Loucy (cell line): ENCODE measurements at regions not wholly inside any gene's neighbourhood (a gene's known extent, or its start where the extent isn't known, plus 50 kb on each side); places are given as distances from the start of the nearest gene placed in this dataset.

Source experiments
- H2AFZ ChIP-seq: fragments of 200-600 bp; sonication (generic); 2 replicates; pipeline ENCODE4 v1.6.0; 2016; ENCODE audit warnings: antibody characterized with exemption, mild to moderate bottlenecking, low read length, moderate library complexity
- H3F3A ChIP-seq: fragments of 200-600 bp; 2 replicates; pipeline ENCODE4 v1.6.0; 2016; ENCODE audit warnings: antibody characterized with exemption, low read depth, mild to moderate bottlenecking
- H3K27me3 ChIP-seq: fragments of 200-600 bp; sonication (generic); 2 replicates; pipeline ENCODE4 v1.6.1; 2014; ENCODE audit warnings: low read length, mild to moderate bottlenecking; ENCODE audit not compliant: insufficient read depth, poor library complexity, severe bottlenecking
- H3K36me3 ChIP-seq: fragments of 200-600 bp; sonication (generic); 2 replicates; pipeline ENCODE4 v1.6.1; 2016; ENCODE audit warnings: low read length; ENCODE audit not compliant: insufficient read depth
- H3K4me1 ChIP-seq: fragments of 200-600 bp; sonication (generic); 2 replicates; pipeline ENCODE4 v1.5.1; 2014; ENCODE audit warnings: low read length, mild to moderate bottlenecking; ENCODE audit not compliant: insufficient read depth, poor library complexity, severe bottlenecking
- H3K4me2 ChIP-seq: fragments of 200-600 bp; sonication (generic); 2 replicates; pipeline ENCODE4 v1.6.0; 2014; ENCODE audit warnings: antibody characterized with exemption, low read length, low read depth, mild to moderate bottlenecking; ENCODE audit not compliant: poor library complexity, severe bottlenecking
- H3K4me3 ChIP-seq: fragments of 200-600 bp; sonication (generic); 2 replicates; pipeline ENCODE4 v1.5.1; 2014; ENCODE audit warnings: low read length, mild to moderate bottlenecking, mixed read lengths; ENCODE audit not compliant: poor library complexity, severe bottlenecking
- H3K79me2 ChIP-seq: fragments of 200-600 bp; sonication (generic); 2 replicates; pipeline ENCODE4 v1.6.1; 2014; ENCODE audit warnings: low read length; ENCODE audit not compliant: insufficient read depth
- H3K9ac ChIP-seq: fragments of 200-600 bp; sonication (generic); 2 replicates; pipeline ENCODE4 v1.6.0; 2014; ENCODE audit warnings: mild to moderate bottlenecking, low read depth, low read length, moderate library complexity; ENCODE audit not compliant: poor library complexity, severe bottlenecking
- H3K9me2 ChIP-seq: fragments of 200-600 bp; sonication (generic); replicated peaks from 2 replicates; pipeline ENCODE4 v1.6.1; 2016; ENCODE audit warnings: low read depth, low read length, mixed read lengths
- H3K9me3 ChIP-seq: fragments of 200-600 bp; sonication (generic); 2 replicates; pipeline ENCODE4 v1.6.1; 2014; ENCODE audit warnings: mild to moderate bottlenecking, antibody characterized with exemption, low read length, low read depth; ENCODE audit not compliant: insufficient read depth
- H4K20me1 ChIP-seq: fragments of 200-600 bp; sonication (generic); 2 replicates; pipeline ENCODE4 v1.6.0; 2014; ENCODE audit warnings: antibody characterized with exemption, low read length, mild to moderate bottlenecking; ENCODE audit not compliant: insufficient read depth, poor library complexity, severe bottlenecking
- CTCF ChIP-seq: fragments of 200-600 bp; sonication (generic); conservative IDR thresholded peaks from 2 replicates; pipeline ENCODE4 v1.5.1; 2014; ENCODE audit warnings: mild to moderate bottlenecking, antibody characterized with exemption, low read length
- EZH2phosphoT487 ChIP-seq: fragments of 200-600 bp; IDR thresholded peaks from 2 replicates; pipeline ENCODE4 v1.6.1; 2018; ENCODE audit warnings: antibody characterized with exemption, mild to moderate bottlenecking, moderate library complexity, borderline replicate concordance

GRCh38 chr15:29465816-29466215 is 196.2 kb upstream of the NSMCE3 start:
- Histone ChIP-seq H3K27me3 (no peaks in the 10 kb centered on the region), H3F3A (no peaks in the 10 kb centered on the region), H4K20me1 (no peaks in the 10 kb centered on the region), H3K79me2 (no peaks in the 10 kb centered on the region), H3K4me3 (no peak overlapping the region), H3K9ac (no peak overlapping the region), H3K9me3 (no peaks in the 10 kb centered on the region), H3K9me2 (no peaks in the 10 kb centered on the region), H2AFZ (no peak overlapping the region), H3K36me3 (no peaks in the 10 kb centered on the region), H3K4me1 (no peaks in the 10 kb centered on the region), H3K4me2 (no peak overlapping the region)
- TF ChIP-seq EZH2phosphoT487 (no peak), CTCF (no peak)

GRCh38 chr15:29465196-29465595 is 195.6 kb upstream of the NSMCE3 start:
- no peaks in the 10 kb centered on the region for H3K27me3 ChIP-seq
- no peak for TF ChIP-seq CTCF
- no peaks in the 10 kb centered on the region for H4K20me1 ChIP-seq
- no peaks in the 10 kb centered on the region for H3K9me3 ChIP-seq
- no peaks in the 10 kb centered on the region for H3K9me2 ChIP-seq
- no peaks in the 10 kb centered on the region for H3K79me2 ChIP-seq
- no peak overlapping the region for H3K4me2 ChIP-seq
- no peak overlapping the region for H3K4me3 ChIP-seq
- H3F3A ChIP-seq = no peaks in the 10 kb centered on the region
- H3K4me1 ChIP-seq = no peaks in the 10 kb centered on the region
- H3K36me3 ChIP-seq = no peaks in the 10 kb centered on the region
- no peak overlapping the region for H3K9ac ChIP-seq
- no peak overlapping the region for H2AFZ ChIP-seq

- Histone ChIP-seq H2AFZ (no peak overlapping the region), H3K9ac (no peak overlapping the region), H3K4me3 (no peak overlapping the region), H3K4me2 (no peak overlapping the region), H3K36me3 (no peaks in the 10 kb centered on the region), H3K4me1 (peaks cover 10% of the 10 kb centered on the region), H3K9me2 (no peaks in the 10 kb centered on the region), H3K9me3 (no peaks in the 10 kb centered on the region), H3K27me3 (no peaks in the 10 kb centered on the region), H3K79me2 (no peaks in the 10 kb centered on the region), H3F3A (no peaks in the 10 kb centered on the region), H4K20me1 (no peaks in the 10 kb centered on the region)
- TF ChIP-seq EZH2phosphoT487 (no peak), CTCF (no peak)
These were observed 192.3 kb upstream of the NSMCE3 start for GRCh38 chr15:29461877-29462276.
